ENCODE measurements at regions not wholly inside any gene's neighbourhood (a gene's known extent, or its start where the extent isn't known, plus 50 kb on each side); places are given as distances from the start of the nearest gene placed in this dataset.

GRCh38 chr4:151879705-151880445, 119.1 kb upstream of the GATB start:
- TF ChIP-seq, protein P1, sequence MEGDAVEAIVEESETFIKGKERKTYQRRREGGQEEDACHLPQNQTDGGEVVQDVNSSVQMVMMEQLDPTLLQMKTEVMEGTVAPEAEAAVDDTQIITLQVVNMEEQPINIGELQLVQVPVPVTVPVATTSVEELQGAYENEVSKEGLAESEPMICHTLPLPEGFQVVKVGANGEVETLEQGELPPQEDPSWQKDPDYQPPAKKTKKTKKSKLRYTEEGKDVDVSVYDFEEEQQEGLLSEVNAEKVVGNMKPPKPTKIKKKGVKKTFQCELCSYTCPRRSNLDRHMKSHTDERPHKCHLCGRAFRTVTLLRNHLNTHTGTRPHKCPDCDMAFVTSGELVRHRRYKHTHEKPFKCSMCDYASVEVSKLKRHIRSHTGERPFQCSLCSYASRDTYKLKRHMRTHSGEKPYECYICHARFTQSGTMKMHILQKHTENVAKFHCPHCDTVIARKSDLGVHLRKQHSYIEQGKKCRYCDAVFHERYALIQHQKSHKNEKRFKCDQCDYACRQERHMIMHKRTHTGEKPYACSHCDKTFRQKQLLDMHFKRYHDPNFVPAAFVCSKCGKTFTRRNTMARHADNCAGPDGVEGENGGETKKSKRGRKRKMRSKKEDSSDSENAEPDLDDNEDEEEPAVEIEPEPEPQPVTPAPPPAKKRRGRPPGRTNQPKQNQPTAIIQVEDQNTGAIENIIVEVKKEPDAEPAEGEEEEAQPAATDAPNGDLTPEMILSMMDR (IDR thresholded peaks at IDR 0.05) = no peak
- TF ChIP-seq POLR2A (IDR thresholded peaks at IDR 0.05) = no peak
